Uterus (tissue), 2 donors: ENCODE measurements at regions not wholly inside any gene's neighbourhood (a gene's known extent, or its start where the extent isn't known, plus 50 kb on each side); places are given as distances from the start of the nearest gene placed in this dataset.

Source experiments
- CTCF ChIP-seq, 4 experiments: fragments of 200-600 bp in 2 of 4; fragments of 450-650 bp in 2 of 4; sonication (generic) in 2 of 4; IDR thresholded peaks; one replicate each; pipeline ENCODE4 v1.5.1; 2016 to 2019; ENCODE audit warnings: antibody characterized with exemption in 4 of 4, mild to moderate bottlenecking in 2 of 4, moderate library complexity in 1 of 4
- POLR2A ChIP-seq, 2 donors: fragments of 450-650 bp; IDR thresholded peaks; one replicate each; pipeline ENCODE4 v1.6.1; 2016; ENCODE audit warnings: antibody characterized with exemption in 2 of 2, mild to moderate bottlenecking in 1 of 2, moderate library complexity in 1 of 2

DNA sequence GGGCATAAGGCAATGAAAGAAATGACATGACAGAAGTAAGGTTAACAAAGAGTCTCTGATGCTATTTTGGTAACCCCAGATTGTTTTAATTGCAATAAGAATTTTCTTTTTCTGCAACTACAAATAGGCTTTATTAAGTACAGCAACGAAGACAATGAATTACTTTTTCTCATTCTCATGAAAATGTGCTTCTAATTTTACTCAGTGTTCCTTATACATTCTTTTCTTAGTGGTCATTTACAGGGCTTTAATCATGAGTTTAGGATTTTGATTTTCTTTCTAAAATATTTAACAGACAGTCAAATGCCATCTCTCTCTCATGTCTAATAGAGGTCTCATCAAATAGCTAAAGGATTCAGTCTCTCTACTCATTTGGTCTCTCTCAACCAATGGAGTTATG, 452.1 kb downstream of the RAP2B start:
- no peak for TF ChIP-seq POLR2A (IDR thresholded peaks at IDR 0.05)
- TF ChIP-seq CTCF (IDR thresholded peaks at IDR 0.05), result no peak
